ENCODE measurements at regions not wholly inside any gene's neighbourhood (a gene's known extent, or its start where the extent isn't known, plus 50 kb on each side); places are given as distances from the start of the nearest gene placed in this dataset.

DNA sequence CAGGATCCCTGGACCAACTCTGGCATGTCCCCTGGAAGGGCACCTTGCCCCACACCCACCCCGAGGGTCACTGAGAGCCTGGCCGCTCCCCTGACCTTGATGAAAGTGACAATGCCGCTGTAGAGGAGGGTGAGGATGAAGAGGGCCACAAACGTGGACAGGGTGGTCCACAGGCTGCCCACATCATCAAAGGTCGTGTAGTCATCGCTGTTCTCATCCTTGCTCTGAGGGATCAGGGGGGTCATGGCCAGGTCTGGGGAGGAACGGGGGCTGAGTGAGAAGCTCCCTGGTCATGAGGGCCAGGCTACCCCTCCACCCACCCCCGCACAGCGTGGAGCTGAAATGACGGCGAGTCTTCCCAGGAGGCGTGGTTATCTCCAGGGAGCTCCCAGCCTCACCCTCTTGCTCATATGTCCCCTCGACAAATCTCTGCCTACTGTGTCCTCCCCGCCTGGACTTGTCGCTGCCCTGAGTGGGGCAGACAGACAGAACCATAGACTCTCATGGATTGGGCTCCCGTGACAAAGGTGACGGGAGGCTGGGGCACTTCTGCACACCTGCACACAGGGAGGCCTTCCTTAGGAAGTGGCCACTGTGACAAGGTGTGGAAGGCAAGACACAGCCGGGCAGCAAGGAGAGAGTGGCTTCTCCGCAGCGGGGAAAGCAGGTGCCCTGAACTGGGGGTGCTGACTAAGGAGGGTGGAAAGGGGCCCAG lies 311.1 kb downstream of the TMEM121 start (continued):
- TF ChIP-seq CHD7 (IDR thresholded peaks at IDR 0.05; ENCODE audit: insufficient replicate concordance, low read length) = no peak
- no peak for TF ChIP-seq ATF3 (IDR thresholded peaks at IDR 0.05; ENCODE audit: insufficient read depth, low read depth, low read length)
- no peak for TF ChIP-seq FOSL1 (IDR thresholded peaks at IDR 0.05; ENCODE audit: insufficient read depth, low read depth, low read length)
- TF ChIP-seq JUN (IDR thresholded peaks at IDR 0.05; ENCODE audit: low read depth, low read length) = no peak
- no peak for TF ChIP-seq POU5F1 (IDR thresholded peaks at IDR 0.05; ENCODE audit: low read depth, low read length)

All from H1 (cell line).